ENCODE measurements at regions not wholly inside any gene's neighbourhood (a gene's known extent, or its start where the extent isn't known, plus 50 kb on each side); places are given as distances from the start of the nearest gene placed in this dataset.

DNA sequence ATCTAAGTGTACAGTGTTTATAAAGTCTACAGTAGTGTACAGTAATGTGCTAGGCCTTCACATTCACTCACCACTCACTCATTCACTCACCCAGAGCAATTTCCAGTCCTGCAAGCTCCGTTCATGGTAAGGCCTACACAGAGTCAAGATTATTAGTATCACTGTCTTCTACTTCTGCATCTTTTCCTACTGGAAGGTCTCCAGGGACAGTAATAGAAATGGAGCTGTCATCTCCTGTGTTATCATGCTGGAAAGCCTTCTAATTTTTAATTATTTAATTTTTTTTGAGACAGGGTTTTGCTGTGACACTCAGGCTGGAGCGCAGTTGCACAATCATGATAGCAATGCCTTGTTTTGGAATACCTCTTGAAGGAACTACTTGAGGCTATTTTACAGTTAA is 207.0 kb downstream of the HTR7 start:
- no peak for DNase-seq (ENCODE audit: extremely low read depth in 1 of 11, low read depth in 9 of 11, low spot score in 4 of 11)

DNA sequence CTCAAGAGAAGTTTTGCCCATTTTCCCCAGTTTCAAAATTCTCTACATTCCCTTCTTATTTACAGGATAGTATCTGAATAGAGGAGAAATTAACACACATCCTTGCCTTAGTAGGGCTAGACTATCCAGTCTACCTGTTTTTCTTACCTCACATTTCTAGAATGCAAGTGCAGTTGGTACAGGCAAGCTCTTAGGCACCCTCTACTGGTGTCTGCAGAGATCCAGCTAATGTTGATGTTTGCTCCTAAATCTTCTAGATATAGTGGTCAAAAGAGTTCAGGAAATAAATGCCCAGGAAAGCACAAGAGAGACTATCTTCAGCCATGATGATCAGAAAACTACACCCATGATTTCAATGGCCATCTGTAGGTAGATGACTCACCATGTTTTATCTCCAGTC is 205.3 kb downstream of the HTR7 start:
- no peak for DNase-seq (ENCODE audit: extremely low read depth in 1 of 11, low read depth in 9 of 11, low spot score in 4 of 11)

DNA sequence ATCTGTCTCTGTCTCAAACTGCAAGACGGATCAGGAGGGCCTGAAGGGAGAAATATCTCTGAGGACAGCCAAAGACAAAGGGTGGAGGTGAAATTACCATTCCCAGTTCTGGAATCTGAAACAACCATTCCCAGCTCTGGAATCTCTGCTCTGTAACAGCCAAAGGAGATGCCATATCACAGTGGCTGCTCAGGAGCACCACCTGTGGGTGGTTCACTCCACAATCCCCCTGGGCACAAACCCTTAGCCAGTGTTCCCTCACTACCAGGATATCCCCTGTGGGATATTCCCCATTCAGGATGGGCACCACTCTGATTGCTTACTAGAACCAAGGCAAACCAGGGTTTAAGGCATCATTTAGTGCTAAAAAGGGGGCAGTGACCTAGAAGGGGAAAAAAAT is 199.0 kb downstream of the HTR7 start:
- DNase-seq (ENCODE audit: extremely low read depth in 1 of 11, low read depth in 9 of 11, low spot score in 4 of 11): no peak

DNA sequence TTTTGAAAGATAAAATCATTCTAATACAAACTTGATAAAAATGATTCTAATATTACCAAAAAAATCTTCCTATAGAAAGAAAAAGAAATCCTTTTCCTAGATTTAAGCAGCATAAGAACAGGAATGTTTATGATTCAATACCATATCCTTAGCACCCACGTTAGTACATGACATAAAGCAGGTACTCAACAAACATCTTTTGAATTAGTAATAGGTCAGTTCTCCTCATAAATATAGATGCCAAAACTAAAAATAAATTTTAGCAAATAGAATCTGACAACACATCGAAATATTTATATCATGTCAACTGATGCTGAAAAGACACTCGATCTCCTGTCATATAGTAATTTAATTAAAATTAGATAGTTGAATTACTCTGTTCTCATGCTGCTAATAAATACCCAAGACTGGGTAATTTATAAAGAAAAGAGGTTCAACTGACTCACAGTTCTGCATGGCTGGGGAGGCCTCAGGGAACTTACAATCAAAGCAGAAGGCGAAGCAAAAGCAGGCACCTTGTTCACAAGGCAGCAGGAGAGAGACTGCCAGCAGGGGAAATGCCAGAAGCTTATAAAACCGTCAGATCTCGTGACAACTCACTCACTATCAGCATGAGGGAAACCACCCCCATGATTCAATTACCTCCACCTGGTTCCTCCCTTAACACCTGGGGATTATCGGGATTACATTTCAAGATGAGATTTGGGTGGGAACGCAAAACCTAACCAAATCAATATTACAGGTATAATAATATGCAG is 191.8 kb downstream of the HTR7 start:
- no peak for DNase-seq (ENCODE audit: extremely low read depth in 1 of 11, low read depth in 9 of 11, low spot score in 4 of 11)

DNA sequence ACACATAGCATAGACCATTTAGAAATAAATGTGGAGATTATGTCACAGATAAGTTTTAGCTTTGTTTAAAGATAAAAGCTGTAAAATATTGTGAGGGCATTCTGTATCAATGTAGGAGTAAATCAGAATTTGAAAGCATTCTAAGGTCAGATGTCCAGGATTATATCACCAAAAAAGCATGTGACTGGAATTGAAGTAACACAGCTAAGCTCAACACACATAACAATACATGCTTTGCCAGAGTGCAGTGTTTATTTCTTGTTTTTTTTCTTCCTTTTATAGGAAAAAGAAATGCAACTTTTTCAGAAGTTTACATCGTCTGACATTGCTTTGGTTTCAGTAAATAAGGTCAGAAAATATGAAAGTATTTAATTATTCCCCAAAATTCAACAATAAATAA is 183.4 kb downstream of the HTR7 start:
- DNase-seq (ENCODE audit: extremely low read depth in 1 of 11, low read depth in 9 of 11, low spot score in 4 of 11): no peak

DNA sequence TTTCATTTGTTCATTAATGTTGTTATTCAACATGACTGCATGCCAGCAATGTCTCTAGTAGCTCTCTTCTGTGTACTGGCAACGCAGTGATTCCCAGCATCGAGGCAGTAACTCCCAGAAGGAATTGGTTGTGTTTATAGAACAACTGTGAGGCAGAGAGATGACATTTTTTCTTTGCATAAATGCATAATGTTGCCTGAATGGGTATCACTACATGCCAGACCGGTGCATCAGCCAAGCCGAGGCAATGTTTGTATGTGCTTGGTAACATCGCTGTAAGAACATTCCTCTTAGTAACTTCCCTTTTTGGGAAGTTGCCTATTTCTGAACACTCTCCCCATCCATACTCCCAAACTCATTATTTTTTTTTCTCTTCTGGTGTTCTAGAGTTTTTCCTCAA is 182.9 kb downstream of the HTR7 start:
- DNase-seq (ENCODE audit: extremely low read depth in 1 of 11, low read depth in 9 of 11, low spot score in 4 of 11): no peak

DNA sequence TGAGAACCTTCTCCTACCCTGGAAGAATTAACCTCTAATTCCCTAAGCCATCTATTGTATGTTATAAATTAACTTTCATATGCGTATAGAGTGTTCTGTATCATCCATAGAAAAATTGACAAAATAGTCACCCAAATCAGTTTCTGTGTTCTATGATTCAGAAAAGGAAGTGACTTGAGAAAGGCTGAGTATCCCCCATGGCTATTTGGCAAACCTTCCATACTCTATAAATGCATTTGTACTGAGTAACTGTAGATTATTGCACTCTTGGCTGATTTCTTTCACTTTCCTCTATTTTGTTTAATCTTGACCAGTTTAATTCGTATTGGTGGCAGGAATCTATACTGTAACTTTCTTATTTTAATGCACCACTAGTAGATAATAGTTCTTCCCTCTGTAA is 182.2 kb downstream of the HTR7 start:
- DNase-seq (ENCODE audit: extremely low read depth in 1 of 11, low read depth in 9 of 11, low spot score in 4 of 11): no peak
